ENCODE measurements at regions not wholly inside any gene's neighbourhood (a gene's known extent, or its start where the extent isn't known, plus 50 kb on each side); places are given as distances from the start of the nearest gene placed in this dataset.
"Not testable (repeated sequence)": the region's sequence is repeated elsewhere in the genome, so short reads cannot be mapped to it uniquely, and the experiment has no call there.

GRCh38 chr7:19520392-19520791, 188.4 kb downstream of the POLR1F start:
- in situ Hi-C loops (cut with MboI; ENCODE audit: low pct_unique_long_range_greater_than_20kb in 2 of 9, low sequenced_read_pairs in 9 of 9, unreplicated experiment in 9 of 9) = no loop called here

GRCh38 chr7:19519443-19520021, 189.3 kb downstream of the POLR1F start:
- H3K4me3 ChIP-seq = no peak overlapping the region
- peak; percentile 11 to 83 (median 62) for ATAC-seq (replicated peaks in 6 of 8)
- 9 to 100% (median 58%) methylated on average over 1 to 3 of the region's 3 CpGs; no CpG with 5 or more reads in 2 of the 10 experiments for WGBS, 10 experiments
- in situ Hi-C loops (cut with MboI; ENCODE audit: low pct_unique_long_range_greater_than_20kb in 2 of 9, low sequenced_read_pairs in 9 of 9, unreplicated experiment in 9 of 9) = no loop called here
- peak overlapping the region in 1 of 2 donors; percentile 2 for H3K27ac ChIP-seq
- H3K4me1 ChIP-seq (replicated peaks in 1 of 2) = no peaks in the 10 kb centered on the region

More at GRCh38 chr7:19520392-19520791, 188.4 kb downstream of the POLR1F start:
- H3K27ac ChIP-seq = no peak overlapping the region
- 83 to 100% (median 92%) methylated on average over 1 of the region's 1 CpG; no CpG with 5 or more reads in 3 of the 10 experiments for WGBS, 10 experiments
- no peaks in the 10 kb centered on the region for H3K4me1 ChIP-seq (replicated peaks in 1 of 2)
- H3K4me3 ChIP-seq = no peak overlapping the region
- ATAC-seq (replicated peaks in 6 of 8) = no peak

- H3K4me3 ChIP-seq; ATAC-seq (replicated peaks in 6 of 8); H3K4me1 ChIP-seq (replicated peaks in 1 of 2); H3K27ac ChIP-seq; in situ Hi-C loops (cut with MboI; ENCODE audit: low pct_unique_long_range_greater_than_20kb in 2 of 9, low sequenced_read_pairs in 9 of 9, unreplicated experiment in 9 of 9): not testable (repeated sequence)
- 0 to 100% (median 43%) methylated on average over 1 to 2 of the region's 3 CpGs; no CpG with 5 or more reads in 3 of the 10 experiments for WGBS, 10 experiments
Observed at GRCh38 chr7:19517546-19517945, 191.3 kb downstream of the POLR1F start.

DNA sequence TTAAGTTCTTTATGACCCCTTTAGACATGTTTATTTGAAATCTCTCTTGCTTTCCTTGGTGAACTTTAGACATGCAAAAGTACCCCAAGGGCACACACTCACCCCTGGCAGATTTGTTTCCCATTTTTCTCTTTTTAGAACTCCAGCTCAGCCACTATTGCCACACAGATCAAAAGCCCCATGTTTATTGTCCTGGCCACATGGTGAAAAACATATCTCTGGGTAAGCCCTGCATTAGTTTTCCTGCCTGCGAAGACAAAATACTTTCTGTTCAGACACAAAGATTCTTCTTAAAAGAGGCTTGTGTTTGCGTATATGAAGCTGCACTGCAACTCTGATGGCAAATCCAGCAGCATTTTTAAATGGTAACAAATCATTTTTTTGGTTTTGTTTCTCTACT, 200.0 kb downstream of the POLR1F start:
- no peak overlapping the region for H3K27ac ChIP-seq
- H3K4me1 ChIP-seq (replicated peaks in 1 of 2) = no peaks in the 10 kb centered on the region
- 27 to 100% (median 71%) methylated on average over 1 to 2 of the region's 2 CpGs for WGBS, 10 experiments
- ATAC-seq (replicated peaks in 6 of 8) = no peak
- no peak overlapping the region for H3K4me3 ChIP-seq
- in situ Hi-C loops (cut with MboI; ENCODE audit: low pct_unique_long_range_greater_than_20kb in 2 of 9, low sequenced_read_pairs in 9 of 9, unreplicated experiment in 9 of 9) = no loop called here

DNA sequence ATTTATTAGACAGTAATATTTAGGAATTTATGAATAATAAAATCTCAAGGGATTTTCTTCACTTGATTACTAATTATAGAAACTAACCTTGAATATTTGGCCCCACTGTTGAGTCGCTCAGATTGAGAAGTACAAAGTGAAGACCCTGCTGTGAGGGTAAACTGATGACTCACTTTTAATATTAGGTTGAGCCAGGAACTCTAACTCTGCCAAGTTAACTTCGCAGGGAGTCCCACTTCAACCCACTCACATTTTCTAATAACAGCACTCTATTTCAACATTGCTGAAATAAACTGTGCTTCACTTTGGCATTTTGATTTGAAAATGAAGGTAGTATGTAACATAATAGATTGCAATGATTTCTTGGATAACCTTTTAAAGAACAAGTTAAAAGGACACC, 200.7 kb downstream of the POLR1F start:
- in situ Hi-C loops (cut with MboI; ENCODE audit: low pct_unique_long_range_greater_than_20kb in 2 of 9, low sequenced_read_pairs in 9 of 9, unreplicated experiment in 9 of 9) = no loop called here
- H3K27ac ChIP-seq = no peak overlapping the region
- 36 to 88% (median 56%) methylated on average over 1 to 2 of the region's 2 CpGs; no CpG with 5 or more reads in 1 of the 10 experiments for WGBS, 10 experiments
- ATAC-seq (replicated peaks in 6 of 8) = no peak
- H3K4me3 ChIP-seq = no peak overlapping the region
- H3K4me1 ChIP-seq (replicated peaks in 1 of 2) = no peaks in the 10 kb centered on the region

- in situ Hi-C loops (cut with MboI; ENCODE audit: low pct_unique_long_range_greater_than_20kb in 2 of 9, low sequenced_read_pairs in 9 of 9, unreplicated experiment in 9 of 9) = no loop called here
- ATAC-seq (replicated peaks in 6 of 8) = no peak
- H3K4me1 ChIP-seq (replicated peaks in 1 of 2) = no peaks in the 10 kb centered on the region
- H3K4me3 ChIP-seq = no peak overlapping the region
- H3K27ac ChIP-seq = no peak overlapping the region
- WGBS, 10 experiments = 22 to 75% (median 43%) methylated on average over 4 to 7 of the region's 7 CpGs
Observed at GRCh38 chr7:19491821-19492452, 216.9 kb downstream of the POLR1F start.

DNA sequence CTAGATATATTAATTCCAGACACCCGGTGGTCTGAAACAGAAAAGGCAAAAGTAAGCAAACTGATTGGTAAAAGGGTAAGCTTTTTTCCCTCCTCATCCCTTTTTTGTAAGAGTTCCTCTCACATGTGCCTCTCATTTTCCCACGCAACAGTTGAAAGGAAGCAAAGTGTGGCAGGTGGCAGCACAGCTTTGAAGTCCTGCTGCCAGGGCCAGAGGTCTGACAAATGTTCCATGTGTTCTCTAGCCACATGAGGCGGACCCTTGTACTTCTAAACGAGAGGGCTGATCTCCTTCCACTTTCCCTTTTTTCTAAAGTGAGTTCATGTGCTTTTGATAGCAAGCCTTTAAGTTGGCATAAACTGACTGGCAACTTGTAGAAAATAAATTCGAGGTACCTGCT, 217.5 kb downstream of the POLR1F start:
- 0 to 90% (median 61%) methylated on average over 1 to 5 of the region's 5 CpGs; no CpG with 5 or more reads in 1 of the 10 experiments for WGBS, 10 experiments
- H3K4me3 ChIP-seq = no peak overlapping the region
- no peak overlapping the region for H3K27ac ChIP-seq
- in situ Hi-C loops (cut with MboI; ENCODE audit: low pct_unique_long_range_greater_than_20kb in 2 of 9, low sequenced_read_pairs in 9 of 9, unreplicated experiment in 9 of 9) = no loop called here
- ATAC-seq (replicated peaks in 6 of 8) = no peak
- no peaks in the 10 kb centered on the region for H3K4me1 ChIP-seq (replicated peaks in 1 of 2)

GRCh38 chr7:19489162-19489820, 219.5 kb downstream of the POLR1F start:
- Histone ChIP-seq H3K27ac (no peak overlapping the region), H3K4me3 (no peak overlapping the region), H3K4me1 (replicated peaks in 1 of 2) (no peaks in the 10 kb centered on the region)
- in situ Hi-C loops (cut with MboI; ENCODE audit: low pct_unique_long_range_greater_than_20kb in 2 of 9, low sequenced_read_pairs in 9 of 9, unreplicated experiment in 9 of 9) = no loop called here
- ATAC-seq (replicated peaks in 6 of 8) = no peak
- WGBS, 10 experiments = 80 to 100% methylated on average over 1 of the region's 3 CpGs; no CpG with 5 or more reads in 8 of the 10 experiments

DNA sequence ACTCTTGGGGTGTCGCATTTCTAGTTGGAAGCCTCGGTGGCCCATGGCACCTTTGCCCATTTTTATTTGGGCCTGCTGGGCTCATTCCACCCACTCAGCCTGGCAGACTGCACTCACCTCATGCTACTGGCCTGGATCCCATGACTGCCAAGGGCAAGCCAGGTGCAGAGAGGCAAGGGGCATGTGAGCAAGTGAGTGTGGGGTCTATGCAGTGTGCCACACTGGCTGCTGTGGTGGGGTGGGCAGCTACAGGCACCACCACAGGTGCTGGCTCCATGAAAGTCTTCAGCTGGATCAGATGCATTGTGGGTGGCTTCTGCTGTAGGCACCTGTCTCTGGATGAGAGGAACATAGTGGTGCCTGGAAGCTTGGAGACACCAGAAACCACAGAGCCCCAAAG, 220.8 kb downstream of the POLR1F start:
- in situ Hi-C loops (cut with MboI; ENCODE audit: low pct_unique_long_range_greater_than_20kb in 2 of 9, low sequenced_read_pairs in 9 of 9, unreplicated experiment in 9 of 9) = no loop called here
- no peak for ATAC-seq (replicated peaks in 6 of 8)
- Histone ChIP-seq H3K27ac (no peak overlapping the region), H3K4me3 (no peak overlapping the region), H3K4me1 (replicated peaks in 1 of 2) (no peaks in the 10 kb centered on the region)
- WGBS, 10 experiments = 60 to 100% (median 83%) methylated on average over 1 to 2 of the region's 2 CpGs; no CpG with 5 or more reads in 7 of the 10 experiments

GRCh38 chr7:19482628-19483027, 226.2 kb downstream of the POLR1F start:
- in situ Hi-C loops (cut with MboI; ENCODE audit: low pct_unique_long_range_greater_than_20kb in 2 of 9, low sequenced_read_pairs in 9 of 9, unreplicated experiment in 9 of 9) = no loop called here

GRCh38 chr7:19480383-19480782, 228.5 kb downstream of the POLR1F start:
- no peaks in the 10 kb centered on the region for H3K4me1 ChIP-seq (replicated peaks in 1 of 2)
- no peak overlapping the region for H3K27ac ChIP-seq
- no peak overlapping the region for H3K4me3 ChIP-seq
- ATAC-seq (replicated peaks in 6 of 8) = no peak
- 67 to 83% (median 77%) methylated on average over 1 to 3 of the region's 3 CpGs; no CpG with 5 or more reads in 5 of the 10 experiments for WGBS, 10 experiments
- in situ Hi-C loops (cut with MboI; ENCODE audit: low pct_unique_long_range_greater_than_20kb in 2 of 9, low sequenced_read_pairs in 9 of 9, unreplicated experiment in 9 of 9) = no loop called here

More at GRCh38 chr7:19482628-19483027, 226.2 kb downstream of the POLR1F start:
- no peak for ATAC-seq (replicated peaks in 6 of 8)
- no peak overlapping the region for H3K27ac ChIP-seq
- no peaks in the 10 kb centered on the region for H3K4me1 ChIP-seq (replicated peaks in 1 of 2)
- no peak overlapping the region for H3K4me3 ChIP-seq
- 0 to 100% (median 89%) methylated on average over 2 of the region's 2 CpGs; no CpG with 5 or more reads in 5 of the 10 experiments for WGBS, 10 experiments

DNA sequence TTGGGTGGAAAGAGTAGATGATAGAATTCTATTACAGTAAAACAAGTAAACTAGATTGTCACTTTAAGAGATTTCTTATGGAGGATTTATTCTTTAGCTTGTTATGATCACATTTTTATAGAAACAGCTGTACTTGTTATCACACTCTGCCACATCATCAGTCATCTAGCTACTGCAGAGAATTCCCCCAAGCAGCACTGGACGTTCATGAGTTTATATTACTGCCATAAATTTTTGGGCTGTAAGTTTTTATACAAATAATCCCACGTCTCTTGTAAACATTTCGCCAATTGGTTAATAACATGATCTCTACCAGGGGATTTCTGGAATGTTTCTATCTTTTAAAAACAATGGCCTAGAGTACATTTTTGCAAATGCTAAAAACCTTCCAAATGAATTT, 238.8 kb downstream of the POLR1F start:
- H3K4me3 ChIP-seq = no peak overlapping the region
- no peaks in the 10 kb centered on the region for H3K4me1 ChIP-seq (replicated peaks in 1 of 2)
- in situ Hi-C loops (cut with MboI; ENCODE audit: low pct_unique_long_range_greater_than_20kb in 2 of 9, low sequenced_read_pairs in 9 of 9, unreplicated experiment in 9 of 9) = no loop called here
- no peak for ATAC-seq (replicated peaks in 6 of 8)
- 14 to 94% (median 51%) methylated on average over 1 to 3 of the region's 3 CpGs; no CpG with 5 or more reads in 2 of the 10 experiments for WGBS, 10 experiments
- no peak overlapping the region for H3K27ac ChIP-seq

- WGBS, 10 experiments = 6 to 88% (median 68%) methylated on average over 2 to 3 of the region's 3 CpGs; no CpG with 5 or more reads in 1 of the 10 experiments
- in situ Hi-C loops (cut with MboI; ENCODE audit: low pct_unique_long_range_greater_than_20kb in 2 of 9, low sequenced_read_pairs in 9 of 9, unreplicated experiment in 9 of 9) = no loop called here
- ATAC-seq (replicated peaks in 6 of 8) = no peak
- Histone ChIP-seq H3K4me3 (no peak overlapping the region), H3K27ac (no peak overlapping the region), H3K4me1 (replicated peaks in 1 of 2) (no peaks in the 10 kb centered on the region)
Observed at GRCh38 chr7:19465861-19466260, 243.0 kb downstream of the POLR1F start.

Data from motor neuron (in vitro differentiated cells).